Natural killer cell (primary cell): ENCODE measurements at regions not wholly inside any gene's neighbourhood (a gene's known extent, or its start where the extent isn't known, plus 50 kb on each side); places are given as distances from the start of the nearest gene placed in this dataset.

Experiments
- ATAC-seq, 3 donors: fragments of 150-1000 bp in 2 of 3; fragments of 200-7000 bp in 1 of 3; cut with Tn5 transposase; 1 replicate in 1 of 3; 2 replicates in 2 of 3; pipeline ENCODE4 v1.10.0; 2021; ENCODE audit warnings: mild to moderate bottlenecking in 2 of 3, moderate library complexity in 2 of 3
- DNase-seq, 2 donors: peaks; one replicate each; pipeline versions ENCODE4 v3.0.0 to v3.0.0-alpha.2; 2013 to 2021; ENCODE audit warnings: mixed read lengths in 1 of 2
- H3K27ac ChIP-seq: one replicate; pipeline ENCODE4 v1.5.1; 2013; ENCODE audit warnings: mild to moderate bottlenecking, low read length
- H3K27me3 ChIP-seq: one replicate; pipeline ENCODE4 v1.6.1; 2013; ENCODE audit warnings: low read length; ENCODE audit not compliant: control insufficient read depth, insufficient read depth
- H3K36me3 ChIP-seq: one replicate; pipeline ENCODE4 v1.6.1; 2013; ENCODE audit warnings: low read length; ENCODE audit not compliant: control insufficient read depth, insufficient read depth
- H3K4me1 ChIP-seq: one replicate; pipeline ENCODE4 v1.6.1; 2013; ENCODE audit warnings: low read length; ENCODE audit not compliant: control insufficient read depth, insufficient read depth
- H3K4me3 ChIP-seq: one replicate; pipeline ENCODE4 v1.5.1; 2013; ENCODE audit warnings: low read length
- H3K9me3 ChIP-seq: one replicate; pipeline ENCODE4 v1.6.1; 2013; ENCODE audit warnings: low read length; ENCODE audit not compliant: control insufficient read depth, insufficient read depth
- H3K27ac Mint-ChIP-seq, 2 donors: one replicate each; pipeline ENCODE4 v1.8.0; 2022; ENCODE audit warnings: mild to moderate bottlenecking in 2 of 2, mixed read lengths in 2 of 2, moderate library complexity in 1 of 2
- H3K27me3 Mint-ChIP-seq, 2 donors: one replicate each; pipeline ENCODE4 v1.8.0; 2022; ENCODE audit warnings: low read depth in 2 of 2, mixed read lengths in 2 of 2
- H3K36me3 Mint-ChIP-seq: one replicate; pipeline ENCODE4 v1.8.0; 2022; ENCODE audit warnings: mixed read lengths
- H3K4me1 Mint-ChIP-seq, 2 donors: one replicate each; pipeline ENCODE4 v1.8.0; 2022; ENCODE audit warnings: mixed read lengths in 2 of 2
- H3K4me3 Mint-ChIP-seq: one replicate; pipeline ENCODE4 v1.8.0; 2022; ENCODE audit warnings: mild to moderate bottlenecking, moderate library complexity, mixed read lengths
- H3K9me3 Mint-ChIP-seq, 2 donors: one replicate each; pipeline ENCODE4 v1.8.0; 2022; ENCODE audit warnings: mixed read lengths in 2 of 2
- CTCF ChIP-seq: fragments of 200-600 bp; IDR thresholded peaks from one replicate; pipeline ENCODE4 v1.8.0; 2022; ENCODE audit warnings: antibody characterized with exemption
- WGBS: methylation state at CpG from one replicate; pipeline ENCODE4 v1.1.7; 2013; ENCODE audit warnings: missing lambda C conversion rate; ENCODE audit not compliant: insufficient coverage; 5-methylcytosine and 5-hydroxymethylcytosine counted together
- intact Hi-C: fragments of 100-400 bp; cut with micrococcal nuclease; formaldehyde crosslinking; loops from one replicate; pipeline ENCODE4 v1.14.2; 2022

- TF ChIP-seq CTCF = no peak
- H3K36me3 Mint-ChIP-seq = no peaks in the 10 kb centered on the region
- H3K27me3 Mint-ChIP-seq = peaks cover 16 to 18% of the 10 kb centered on the region in 2 donors
- H3K9me3 Mint-ChIP-seq = no peaks in the 10 kb centered on the region
- DNase-seq = no peak
- H3K4me1 Mint-ChIP-seq = peaks cover 0 to under 1% of the 10 kb centered on the region in 2 donors
- 40% methylated on average over 1 of the region's 1 CpG for WGBS
- no peaks in the 10 kb centered on the region for H3K36me3 ChIP-seq
- H3K4me1 ChIP-seq = peaks cover 2% of the 10 kb centered on the region
- H3K27ac ChIP-seq = no peak overlapping the region
- no peaks in the 10 kb centered on the region for H3K27me3 ChIP-seq
- H3K4me3 Mint-ChIP-seq = no peak overlapping the region
- H3K4me3 ChIP-seq = no peak overlapping the region
- intact Hi-C loops = no loop called here
- H3K27ac Mint-ChIP-seq = no peak overlapping the region
- H3K9me3 ChIP-seq = no peaks in the 10 kb centered on the region
- ATAC-seq = no peak
Observed at GRCh38 chr18:35803551-35803950, 168.9 kb upstream of the RMP24 start.

GRCh38 chr18:35804377-35804776 is 168.1 kb upstream of the RMP24 start:
- H3K4me3 Mint-ChIP-seq = no peak overlapping the region
- intact Hi-C loops = no loop called here
- TF ChIP-seq CTCF = no peak

DNA sequence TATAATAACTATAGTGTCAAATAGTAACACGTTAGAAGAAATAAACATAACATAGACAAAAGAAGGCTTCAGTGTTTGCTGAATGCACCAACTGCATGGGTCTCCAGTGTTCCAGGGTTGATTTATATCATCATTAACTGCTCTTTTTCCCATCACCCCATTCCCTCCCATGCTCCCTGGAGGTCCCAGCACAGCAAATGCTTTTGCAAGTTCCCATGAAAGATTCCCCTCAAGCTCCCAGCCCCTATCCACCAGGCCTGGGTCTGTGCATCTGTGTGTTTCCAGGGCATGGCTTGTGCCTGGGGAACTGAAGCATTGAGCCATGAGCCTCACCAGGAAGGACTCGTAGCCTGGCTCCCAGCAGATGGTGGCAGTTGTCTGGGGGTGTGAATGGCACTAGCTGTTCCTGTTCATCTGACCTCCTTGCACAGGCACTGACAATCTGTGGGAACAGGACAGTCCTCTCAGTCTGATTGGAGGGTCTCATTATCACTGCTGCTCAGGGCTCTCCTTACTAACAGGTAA is 164.6 kb upstream of the RMP24 start:
- H3K27ac Mint-ChIP-seq = no peak overlapping the region
- ATAC-seq = no peak
- H3K4me3 Mint-ChIP-seq = no peak overlapping the region
- peaks cover 0 to 3% of the 10 kb centered on the region in 2 donors for H3K9me3 Mint-ChIP-seq
- intact Hi-C loops = no loop called here
- H3K36me3 ChIP-seq = no peaks in the 10 kb centered on the region
- H3K4me1 Mint-ChIP-seq = peaks cover 7 to 15% of the 10 kb centered on the region in 2 donors
- no peaks in the 10 kb centered on the region for H3K9me3 ChIP-seq
- TF ChIP-seq CTCF = no peak
- H3K27me3 ChIP-seq = no peaks in the 10 kb centered on the region
- no peak for DNase-seq
- peaks cover 16 to 17% of the 10 kb centered on the region in 2 donors for H3K27me3 Mint-ChIP-seq
- H3K4me1 ChIP-seq = peaks cover 22% of the 10 kb centered on the region
- no peaks in the 10 kb centered on the region for H3K36me3 Mint-ChIP-seq
- 70% methylated on average over 2 of the region's 2 CpGs for WGBS
- no peak overlapping the region for H3K27ac ChIP-seq
- no peak overlapping the region for H3K4me3 ChIP-seq

More at GRCh38 chr18:35804377-35804776, 168.1 kb upstream of the RMP24 start:
- Mint-ChIP-seq H3K9me3 (no peaks in the 10 kb centered on the region), H3K27me3 (peaks cover 16 to 17% of the 10 kb centered on the region in 2 donors), H3K36me3 (no peaks in the 10 kb centered on the region), H3K27ac (no peak overlapping the region), H3K4me1 (peaks cover 3 to 9% of the 10 kb centered on the region in 2 donors)
- Histone ChIP-seq H3K4me3 (no peak overlapping the region), H3K27ac (no peak overlapping the region), H3K36me3 (no peaks in the 10 kb centered on the region), H3K4me1 (peaks cover 10% of the 10 kb centered on the region), H3K27me3 (no peaks in the 10 kb centered on the region), H3K9me3 (no peaks in the 10 kb centered on the region)
- no peak for DNase-seq
- ATAC-seq = no peak
- WGBS = 78% methylated on average over 1 of the region's 2 CpGs

GRCh38 chr18:35808796-35809195 is 163.7 kb upstream of the RMP24 start:
- H3K4me1 Mint-ChIP-seq = peaks cover 7 to 15% of the 10 kb centered on the region in 2 donors
- Histone ChIP-seq H3K9me3 (no peaks in the 10 kb centered on the region), H3K27ac (no peak overlapping the region), H3K4me3 (no peak overlapping the region), H3K4me1 (peaks cover 22% of the 10 kb centered on the region), H3K36me3 (no peaks in the 10 kb centered on the region), H3K27me3 (no peaks in the 10 kb centered on the region)
- no peaks in the 10 kb centered on the region for H3K36me3 Mint-ChIP-seq
- H3K27ac Mint-ChIP-seq = no peak overlapping the region
- 24% methylated on average over 4 of the region's 5 CpGs for WGBS
- no peak for DNase-seq
- intact Hi-C loops = no loop called here
- ATAC-seq = no peak
- no peak for TF ChIP-seq CTCF
- peaks cover 0 to 3% of the 10 kb centered on the region in 2 donors for H3K9me3 Mint-ChIP-seq
- no peak overlapping the region for H3K4me3 Mint-ChIP-seq
- peaks cover 15 to 17% of the 10 kb centered on the region in 2 donors for H3K27me3 Mint-ChIP-seq
